Prostate gland (tissue), 2 donors: ENCODE measurements at regions not wholly inside any gene's neighbourhood (a gene's known extent, or its start where the extent isn't known, plus 50 kb on each side); places are given as distances from the start of the nearest gene placed in this dataset.

Source experiments
- DNase-seq: peaks from one replicate; pipeline ENCODE4 v3.0.0-alpha.2; 2019; ENCODE audit warnings: low spot score
- H3K27ac ChIP-seq, 2 donors: fragments of 200-600 bp; sonication (generic); 2 replicates each; pipeline ENCODE4 v1.5.1; 2017 to 2019
- H3K27me3 ChIP-seq: fragments of 200-600 bp; sonication (generic); replicated peaks from 2 replicates; pipeline ENCODE4 v1.5.1; 2019; ENCODE audit not compliant: insufficient read depth
- H3K36me3 ChIP-seq, 2 donors: fragments of 200-600 bp; sonication (generic); 1 replicate in 1 of 2; 2 replicates in 1 of 2; pipeline versions ENCODE4 v1.5.1 to v1.8.1; 2017 to 2019
- H3K4me1 ChIP-seq: fragments of 200-600 bp; sonication (generic); replicated peaks from 2 replicates; pipeline ENCODE4 v1.5.1; 2019
- H3K4me3 ChIP-seq, 2 donors: fragments of 200-600 bp; sonication (generic); 2 replicates each; pipeline ENCODE4 v1.5.1; 2017 to 2019
- H3K9me3 ChIP-seq: fragments of 200-600 bp; sonication (generic); 2 replicates; pipeline ENCODE4 v1.5.1; 2017
- POLR2A ChIP-seq: fragments of 450-650 bp; IDR thresholded peaks from one replicate; pipeline ENCODE4 v1.6.1; 2016; ENCODE audit warnings: antibody characterized with exemption, mild to moderate bottlenecking
- POLR2AphosphoS5 ChIP-seq: sonication (generic); formaldehyde crosslinking; IDR thresholded peaks from one replicate; pipeline ENCODE4 v1.6.1; 2017; ENCODE audit warnings: antibody characterized with exemption
- WGBS: methylation state at CpG from one replicate; pipeline ENCODE4 v1.1.5; 2018; 5-methylcytosine and 5-hydroxymethylcytosine counted together
- intact Hi-C: fragments of 100-400 bp; cut with DNase I; formaldehyde crosslinking; loops from one replicate; pipeline ENCODE4 v1.14.2; 2022
- TF ChIP-seq, protein P1 (sequence below), 4 experiments: fragments of 200-600 bp in 2 of 4; fragments of 450-650 bp in 2 of 4; sonication (generic) in 2 of 4; IDR thresholded peaks; 1 replicate in 3 of 4; 2 replicates in 1 of 4; pipeline ENCODE4 v1.5.1; 2016 to 2019; ENCODE audit warnings: antibody characterized with exemption in 4 of 4, mild to moderate bottlenecking in 2 of 4, moderate library complexity in 2 of 4

DNA sequence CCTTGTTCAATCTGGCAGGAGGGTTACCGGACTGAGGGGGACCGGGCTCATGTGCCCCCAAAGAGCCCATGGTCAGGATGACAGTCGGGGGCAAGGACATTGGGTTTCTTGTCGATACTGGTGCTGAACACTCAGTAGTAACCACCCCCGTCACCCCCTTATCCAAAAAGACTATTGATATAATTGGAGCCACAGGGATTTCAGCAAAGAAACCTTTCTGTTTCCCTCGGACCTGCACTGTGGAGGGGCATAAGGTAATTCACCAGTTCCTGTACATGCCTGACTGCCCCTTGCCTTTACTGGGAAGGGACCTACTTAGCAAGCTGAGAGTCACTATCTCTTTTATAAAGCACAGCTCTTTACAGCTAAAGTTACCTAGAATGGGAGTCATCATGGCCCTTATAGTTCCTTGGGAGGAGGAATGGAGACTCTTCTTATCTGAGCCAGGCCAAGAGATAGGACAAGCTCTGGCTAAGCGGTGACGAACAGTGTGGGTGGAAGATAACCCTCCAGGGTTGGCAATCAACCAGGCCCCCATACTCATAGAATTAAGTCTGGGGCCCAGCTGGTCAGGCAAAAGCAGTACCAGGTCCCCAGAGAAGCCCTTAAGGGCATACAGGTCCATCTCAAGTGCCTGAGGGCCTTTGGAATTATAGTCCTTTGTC is 603.7 kb downstream of the UQCRFS1 start:
- no peak overlapping the region for H3K4me3 ChIP-seq
- DNase-seq: no peak
- 93% methylated on average over 8 of the region's 8 CpGs for WGBS
- no peak overlapping the region for H3K27ac ChIP-seq
- intact Hi-C loops: no loop called here
- H3K36me3 ChIP-seq: no peaks in the 10 kb centered on the region
- no peaks in the 10 kb centered on the region for H3K9me3 ChIP-seq
- no peaks in the 10 kb centered on the region for H3K27me3 ChIP-seq
- H3K4me1 ChIP-seq: no peaks in the 10 kb centered on the region
- TF ChIP-seq, protein P1, sequence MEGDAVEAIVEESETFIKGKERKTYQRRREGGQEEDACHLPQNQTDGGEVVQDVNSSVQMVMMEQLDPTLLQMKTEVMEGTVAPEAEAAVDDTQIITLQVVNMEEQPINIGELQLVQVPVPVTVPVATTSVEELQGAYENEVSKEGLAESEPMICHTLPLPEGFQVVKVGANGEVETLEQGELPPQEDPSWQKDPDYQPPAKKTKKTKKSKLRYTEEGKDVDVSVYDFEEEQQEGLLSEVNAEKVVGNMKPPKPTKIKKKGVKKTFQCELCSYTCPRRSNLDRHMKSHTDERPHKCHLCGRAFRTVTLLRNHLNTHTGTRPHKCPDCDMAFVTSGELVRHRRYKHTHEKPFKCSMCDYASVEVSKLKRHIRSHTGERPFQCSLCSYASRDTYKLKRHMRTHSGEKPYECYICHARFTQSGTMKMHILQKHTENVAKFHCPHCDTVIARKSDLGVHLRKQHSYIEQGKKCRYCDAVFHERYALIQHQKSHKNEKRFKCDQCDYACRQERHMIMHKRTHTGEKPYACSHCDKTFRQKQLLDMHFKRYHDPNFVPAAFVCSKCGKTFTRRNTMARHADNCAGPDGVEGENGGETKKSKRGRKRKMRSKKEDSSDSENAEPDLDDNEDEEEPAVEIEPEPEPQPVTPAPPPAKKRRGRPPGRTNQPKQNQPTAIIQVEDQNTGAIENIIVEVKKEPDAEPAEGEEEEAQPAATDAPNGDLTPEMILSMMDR (IDR thresholded peaks at IDR 0.05): no peak
- TF ChIP-seq POLR2AphosphoS5 (no peak), POLR2A (no peak)

DNA sequence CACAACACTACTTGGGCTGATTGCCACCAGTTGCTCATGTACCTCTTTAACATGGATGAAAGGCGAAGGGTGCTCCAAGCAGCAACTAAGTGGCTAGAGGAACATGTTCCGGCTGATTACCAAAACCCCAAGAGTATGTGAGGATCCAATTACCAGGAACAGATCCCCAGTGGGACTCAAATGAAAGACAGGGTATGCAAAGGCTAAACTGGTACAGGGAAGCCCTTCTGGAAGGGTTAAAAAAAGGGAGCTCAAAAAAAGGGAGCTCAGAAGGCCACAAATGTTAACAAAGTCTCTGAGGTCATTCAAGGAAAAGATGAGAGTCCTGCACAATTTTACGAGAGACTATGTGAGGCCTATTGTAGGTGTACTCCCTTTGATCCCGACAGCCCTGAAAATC is 604.7 kb downstream of the UQCRFS1 start:
- Histone ChIP-seq H3K4me3 (no peak overlapping the region), H3K4me1 (no peaks in the 10 kb centered on the region), H3K9me3 (no peaks in the 10 kb centered on the region), H3K27me3 (no peaks in the 10 kb centered on the region), H3K27ac (no peak overlapping the region), H3K36me3 (no peaks in the 10 kb centered on the region)
- no peak for DNase-seq
- WGBS: 85% methylated on average over 4 of the region's 4 CpGs
- TF ChIP-seq POLR2AphosphoS5 (no peak), POLR2A (no peak)
- TF ChIP-seq, protein P1 (IDR thresholded peaks at IDR 0.05): no peak
- intact Hi-C loops: no loop called here

DNA sequence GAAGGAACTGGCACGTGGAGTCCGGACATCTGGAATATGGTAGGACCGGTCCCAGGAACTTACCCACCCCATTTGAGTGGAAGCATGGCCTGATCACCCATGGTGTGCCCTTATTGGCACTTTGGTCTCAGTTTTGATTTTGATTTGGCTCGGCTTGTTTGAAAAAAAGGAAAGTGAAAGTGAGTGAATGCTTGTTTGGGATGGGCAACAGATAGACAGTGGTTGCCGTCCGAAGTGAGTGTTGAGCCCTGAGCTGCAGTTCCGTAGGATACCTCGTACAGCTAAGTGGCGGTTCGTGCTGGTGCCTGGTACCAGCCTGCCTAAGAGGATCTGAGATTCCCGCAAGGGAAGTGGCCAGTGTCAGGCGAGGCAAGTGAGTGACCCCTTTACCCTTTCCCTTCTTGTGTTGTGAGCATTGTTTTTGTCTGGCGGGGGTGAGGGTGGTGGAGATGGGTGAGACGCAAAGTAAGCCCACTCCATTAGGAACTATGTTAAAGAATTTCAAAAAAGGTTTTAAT is 605.8 kb downstream of the UQCRFS1 start:
- Histone ChIP-seq H3K36me3 (no peaks in the 10 kb centered on the region), H3K4me1 (no peaks in the 10 kb centered on the region), H3K27ac (no peak overlapping the region), H3K4me3 (no peak overlapping the region), H3K27me3 (no peaks in the 10 kb centered on the region), H3K9me3 (no peaks in the 10 kb centered on the region)
- DNase-seq: no peak
- intact Hi-C loops: no loop called here
- WGBS: 98% methylated on average over 14 of the region's 14 CpGs
- no peak for TF ChIP-seq POLR2A
- TF ChIP-seq, protein P1 (IDR thresholded peaks at IDR 0.05): no peak
- no peak for TF ChIP-seq POLR2AphosphoS5

- no peaks in the 10 kb centered on the region for H3K27me3 ChIP-seq
- no peaks in the 10 kb centered on the region for H3K9me3 ChIP-seq
- TF ChIP-seq, protein P1 (IDR thresholded peaks at IDR 0.05): no peak
- TF ChIP-seq POLR2AphosphoS5 (no peak), POLR2A (no peak)
- intact Hi-C loops: no loop called here
- 89% methylated on average over 14 of the region's 14 CpGs for WGBS
- no peak for DNase-seq
- no peaks in the 10 kb centered on the region for H3K4me1 ChIP-seq
- H3K4me3 ChIP-seq: no peak overlapping the region
- no peak overlapping the region for H3K27ac ChIP-seq
- no peaks in the 10 kb centered on the region for H3K36me3 ChIP-seq
These were observed 606.5 kb downstream of the UQCRFS1 start for GRCh38 chr19:28606269-28607032.
